ENCODE measurements at regions not wholly inside any gene's neighbourhood (a gene's known extent, or its start where the extent isn't known, plus 50 kb on each side); places are given as distances from the start of the nearest gene placed in this dataset.
A peak's percentile ranks its signal among the peaks of the same experiment; 100 is the strongest.

DNA sequence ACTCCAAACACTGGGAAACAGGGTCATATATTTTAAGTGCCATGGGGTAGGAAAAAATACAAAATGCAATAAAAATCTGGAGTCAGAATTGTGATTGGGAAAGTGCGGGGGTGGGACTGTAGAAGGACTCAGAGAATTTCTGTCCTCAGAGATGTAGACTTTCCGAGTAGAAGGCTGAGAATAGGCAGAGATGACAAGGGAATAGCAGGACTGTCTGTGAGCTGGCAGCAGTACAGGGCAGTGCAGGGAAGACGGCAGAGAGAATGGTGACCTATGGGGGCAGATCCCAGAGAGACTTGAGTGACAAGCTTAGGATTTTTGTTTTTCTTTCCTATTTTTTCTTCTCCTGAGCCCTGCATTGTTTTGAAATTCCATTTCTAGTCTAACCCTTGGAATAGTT, 127.6 kb downstream of the SLC16A9 start:
- Mint-ChIP-seq H3K36me3 (no peaks in the 10 kb centered on the region), H3K27me3 (ENCODE audit: low read depth) (peaks cover 3% of the 10 kb centered on the region; the same call in 1 of the 2 replicates), H3K9me3 (no peaks in the 10 kb centered on the region; the same call in 1 of the 2 replicates), H3K4me3 (no peak overlapping the region), H3K4me1 (no peaks in the 10 kb centered on the region), H3K27ac (no peak overlapping the region)
- DNase-seq (ENCODE audit: low spot score): no peak
- TF ChIP-seq ZNF263 (CRISPR knock-in tag; IDR thresholded peaks at IDR 0.05; ENCODE audit: low read depth) (no peak), GABPB1 (CRISPR knock-in tag; IDR thresholded peaks at IDR 0.05) (no peak), TCF7 (CRISPR knock-in tag; IDR thresholded peaks at IDR 0.05; ENCODE audit: low read depth) (no peak), SOX15 (CRISPR knock-in tag; IDR thresholded peaks at IDR 0.05) (no peak), ZNF671 (CRISPR knock-in tag; IDR thresholded peaks at IDR 0.05) (no peak), FOXK1 (CRISPR knock-in tag; IDR thresholded peaks at IDR 0.05) (no peak), IRF2 (CRISPR knock-in tag; IDR thresholded peaks at IDR 0.05; ENCODE audit: borderline replicate concordance, low read depth) (no peak)
- TF ChIP-seq, protein P1, sequence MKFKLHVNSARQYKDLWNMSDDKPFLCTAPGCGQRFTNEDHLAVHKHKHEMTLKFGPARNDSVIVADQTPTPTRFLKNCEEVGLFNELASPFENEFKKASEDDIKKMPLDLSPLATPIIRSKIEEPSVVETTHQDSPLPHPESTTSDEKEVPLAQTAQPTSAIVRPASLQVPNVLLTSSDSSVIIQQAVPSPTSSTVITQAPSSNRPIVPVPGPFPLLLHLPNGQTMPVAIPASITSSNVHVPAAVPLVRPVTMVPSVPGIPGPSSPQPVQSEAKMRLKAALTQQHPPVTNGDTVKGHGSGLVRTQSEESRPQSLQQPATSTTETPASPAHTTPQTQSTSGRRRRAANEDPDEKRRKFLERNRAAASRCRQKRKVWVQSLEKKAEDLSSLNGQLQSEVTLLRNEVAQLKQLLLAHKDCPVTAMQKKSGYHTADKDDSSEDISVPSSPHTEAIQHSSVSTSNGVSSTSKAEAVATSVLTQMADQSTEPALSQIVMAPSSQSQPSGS (CRISPR knock-in tag; IDR thresholded peaks at IDR 0.05; ENCODE audit: borderline replicate concordance, low read depth): no peak
- ATAC-seq: no peak
- POLR2A ChIA-PET: no interaction called here
- CTCF ChIA-PET: no interaction called here

DNA sequence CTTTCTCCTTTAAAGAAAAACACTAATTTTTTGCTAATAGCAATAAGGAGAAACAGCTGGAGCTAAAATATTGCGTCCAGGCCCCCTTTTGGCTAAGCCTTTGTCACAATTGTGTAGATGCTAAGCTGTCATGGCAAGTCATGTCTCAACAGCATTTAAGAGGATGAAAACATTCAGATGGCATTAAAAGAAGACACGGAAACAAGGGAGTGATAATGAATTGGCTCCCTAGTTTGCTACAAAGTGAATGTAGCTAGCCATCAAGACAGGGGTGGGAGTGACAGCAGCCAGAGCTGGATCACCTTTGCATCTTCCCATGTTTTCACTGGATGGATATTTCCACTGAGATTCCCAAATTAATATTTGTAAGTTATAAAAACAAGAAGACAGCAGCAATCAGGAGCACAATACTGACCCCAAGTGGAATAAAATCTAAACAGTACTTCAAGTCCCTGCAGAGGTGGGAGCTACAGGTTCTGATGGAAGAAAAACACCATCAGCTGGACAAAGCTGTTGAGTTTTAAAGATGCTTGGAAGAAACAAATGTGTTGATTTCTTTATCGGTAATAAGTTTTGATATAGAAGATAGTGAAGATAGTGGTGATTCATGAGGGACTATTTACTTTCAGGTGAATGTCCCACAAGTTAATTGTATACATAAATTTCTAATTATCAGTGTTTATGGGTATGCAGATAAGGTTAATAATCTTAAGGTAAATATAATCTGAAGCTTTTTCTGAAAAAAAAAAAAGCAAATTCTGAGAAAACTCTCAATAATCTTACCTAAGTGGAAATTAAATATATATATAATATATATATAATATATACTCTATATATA, 129.4 kb downstream of the SLC16A9 start:
- H3K27me3 Mint-ChIP-seq (ENCODE audit: low read depth): no peaks in the 10 kb centered on the region
- H3K4me1 Mint-ChIP-seq: peaks cover 6% of the 10 kb centered on the region
- ChIA-PET POLR2A (no interaction called here), CTCF (interaction anchor here (0.6 to 1.8 kb wide), 14 partner anchors 8 to 358 kb away, joined by 3 to 10 read pairs (median 4); no protein-coding TSS in a partner anchor)
- H3K9me3 Mint-ChIP-seq: no peaks in the 10 kb centered on the region; the same call in 1 of the 2 replicates
- no peaks in the 10 kb centered on the region for H3K36me3 Mint-ChIP-seq
- ATAC-seq (peak; percentile 38), DNase-seq (ENCODE audit: low spot score) (no peak)
- H3K27ac Mint-ChIP-seq: no peak overlapping the region
- H3K4me3 Mint-ChIP-seq: no peak overlapping the region
- TF ChIP-seq, protein P2, sequence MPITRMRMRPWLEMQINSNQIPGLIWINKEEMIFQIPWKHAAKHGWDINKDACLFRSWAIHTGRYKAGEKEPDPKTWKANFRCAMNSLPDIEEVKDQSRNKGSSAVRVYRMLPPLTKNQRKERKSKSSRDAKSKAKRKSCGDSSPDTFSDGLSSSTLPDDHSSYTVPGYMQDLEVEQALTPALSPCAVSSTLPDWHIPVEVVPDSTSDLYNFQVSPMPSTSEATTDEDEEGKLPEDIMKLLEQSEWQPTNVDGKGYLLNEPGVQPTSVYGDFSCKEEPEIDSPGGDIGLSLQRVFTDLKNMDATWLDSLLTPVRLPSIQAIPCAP (CRISPR knock-in tag; IDR thresholded peaks at IDR 0.05): no peak
- no peak for TF ChIP-seq ZNF423 (CRISPR knock-in tag; IDR thresholded peaks at IDR 0.05)
- no peak for TF ChIP-seq SOX15 (CRISPR knock-in tag; IDR thresholded peaks at IDR 0.05)
- no peak for TF ChIP-seq ZNF396 (CRISPR knock-in tag; IDR thresholded peaks at IDR 0.05; ENCODE audit: borderline replicate concordance)
- no peak for TF ChIP-seq EMX1 (CRISPR knock-in tag; IDR thresholded peaks at IDR 0.05)
- TF ChIP-seq ETV6 (CRISPR knock-in tag; IDR thresholded peaks at IDR 0.05): no peak
- no peak for TF ChIP-seq SMAD3 (CRISPR knock-in tag; IDR thresholded peaks at IDR 0.05; ENCODE audit: borderline replicate concordance)
- no peak for TF ChIP-seq MXD4 (CRISPR knock-in tag; IDR thresholded peaks at IDR 0.05; ENCODE audit: borderline replicate concordance)
- no peak for TF ChIP-seq SMAD4 (CRISPR knock-in tag; IDR thresholded peaks at IDR 0.05)
- TF ChIP-seq, protein P3, sequence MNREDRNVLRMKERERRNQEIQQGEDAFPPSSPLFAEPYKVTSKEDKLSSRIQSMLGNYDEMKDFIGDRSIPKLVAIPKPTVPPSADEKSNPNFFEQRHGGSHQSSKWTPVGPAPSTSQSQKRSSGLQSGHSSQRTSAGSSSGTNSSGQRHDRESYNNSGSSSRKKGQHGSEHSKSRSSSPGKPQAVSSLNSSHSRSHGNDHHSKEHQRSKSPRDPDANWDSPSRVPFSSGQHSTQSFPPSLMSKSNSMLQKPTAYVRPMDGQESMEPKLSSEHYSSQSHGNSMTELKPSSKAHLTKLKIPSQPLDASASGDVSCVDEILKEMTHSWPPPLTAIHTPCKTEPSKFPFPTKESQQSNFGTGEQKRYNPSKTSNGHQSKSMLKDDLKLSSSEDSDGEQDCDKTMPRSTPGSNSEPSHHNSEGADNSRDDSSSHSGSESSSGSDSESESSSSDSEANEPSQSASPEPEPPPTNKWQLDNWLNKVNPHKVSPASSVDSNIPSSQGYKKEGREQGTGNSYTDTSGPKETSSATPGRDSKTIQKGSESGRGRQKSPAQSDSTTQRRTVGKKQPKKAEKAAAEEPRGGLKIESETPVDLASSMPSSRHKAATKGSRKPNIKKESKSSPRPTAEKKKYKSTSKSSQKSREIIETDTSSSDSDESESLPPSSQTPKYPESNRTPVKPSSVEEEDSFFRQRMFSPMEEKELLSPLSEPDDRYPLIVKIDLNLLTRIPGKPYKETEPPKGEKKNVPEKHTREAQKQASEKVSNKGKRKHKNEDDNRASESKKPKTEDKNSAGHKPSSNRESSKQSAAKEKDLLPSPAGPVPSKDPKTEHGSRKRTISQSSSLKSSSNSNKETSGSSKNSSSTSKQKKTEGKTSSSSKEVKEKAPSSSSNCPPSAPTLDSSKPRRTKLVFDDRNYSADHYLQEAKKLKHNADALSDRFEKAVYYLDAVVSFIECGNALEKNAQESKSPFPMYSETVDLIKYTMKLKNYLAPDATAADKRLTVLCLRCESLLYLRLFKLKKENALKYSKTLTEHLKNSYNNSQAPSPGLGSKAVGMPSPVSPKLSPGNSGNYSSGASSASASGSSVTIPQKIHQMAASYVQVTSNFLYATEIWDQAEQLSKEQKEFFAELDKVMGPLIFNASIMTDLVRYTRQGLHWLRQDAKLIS (CRISPR knock-in tag; IDR thresholded peaks at IDR 0.05; ENCODE audit: borderline replicate concordance): no peak
- TF ChIP-seq HMGA2 (CRISPR knock-in tag; IDR thresholded peaks at IDR 0.05): no peak
- TF ChIP-seq, protein P4, sequence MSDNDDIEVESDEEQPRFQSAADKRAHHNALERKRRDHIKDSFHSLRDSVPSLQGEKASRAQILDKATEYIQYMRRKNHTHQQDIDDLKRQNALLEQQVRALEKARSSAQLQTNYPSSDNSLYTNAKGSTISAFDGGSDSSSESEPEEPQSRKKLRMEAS (CRISPR knock-in tag; IDR thresholded peaks at IDR 0.05): no peak
- no peak for TF ChIP-seq TEAD1 (CRISPR knock-in tag; IDR thresholded peaks at IDR 0.05)
- TF ChIP-seq TP53 (CRISPR knock-in tag; IDR thresholded peaks at IDR 0.05): no peak
- TF ChIP-seq, protein P5, sequence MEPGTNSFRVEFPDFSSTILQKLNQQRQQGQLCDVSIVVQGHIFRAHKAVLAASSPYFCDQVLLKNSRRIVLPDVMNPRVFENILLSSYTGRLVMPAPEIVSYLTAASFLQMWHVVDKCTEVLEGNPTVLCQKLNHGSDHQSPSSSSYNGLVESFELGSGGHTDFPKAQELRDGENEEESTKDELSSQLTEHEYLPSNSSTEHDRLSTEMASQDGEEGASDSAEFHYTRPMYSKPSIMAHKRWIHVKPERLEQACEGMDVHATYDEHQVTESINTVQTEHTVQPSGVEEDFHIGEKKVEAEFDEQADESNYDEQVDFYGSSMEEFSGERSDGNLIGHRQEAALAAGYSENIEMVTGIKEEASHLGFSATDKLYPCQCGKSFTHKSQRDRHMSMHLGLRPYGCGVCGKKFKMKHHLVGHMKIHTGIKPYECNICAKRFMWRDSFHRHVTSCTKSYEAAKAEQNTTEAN (CRISPR knock-in tag; IDR thresholded peaks at IDR 0.05): no peak
- TF ChIP-seq GABPB1 (CRISPR knock-in tag; IDR thresholded peaks at IDR 0.05): no peak
- TF ChIP-seq, protein P6, sequence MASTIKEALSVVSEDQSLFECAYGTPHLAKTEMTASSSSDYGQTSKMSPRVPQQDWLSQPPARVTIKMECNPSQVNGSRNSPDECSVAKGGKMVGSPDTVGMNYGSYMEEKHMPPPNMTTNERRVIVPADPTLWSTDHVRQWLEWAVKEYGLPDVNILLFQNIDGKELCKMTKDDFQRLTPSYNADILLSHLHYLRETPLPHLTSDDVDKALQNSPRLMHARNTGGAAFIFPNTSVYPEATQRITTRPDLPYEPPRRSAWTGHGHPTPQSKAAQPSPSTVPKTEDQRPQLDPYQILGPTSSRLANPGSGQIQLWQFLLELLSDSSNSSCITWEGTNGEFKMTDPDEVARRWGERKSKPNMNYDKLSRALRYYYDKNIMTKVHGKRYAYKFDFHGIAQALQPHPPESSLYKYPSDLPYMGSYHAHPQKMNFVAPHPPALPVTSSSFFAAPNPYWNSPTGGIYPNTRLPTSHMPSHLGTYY (CRISPR knock-in tag; IDR thresholded peaks at IDR 0.05): no peak
- no peak for TF ChIP-seq PRRX2 (CRISPR knock-in tag; IDR thresholded peaks at IDR 0.05)
